ENCODE measurements at regions not wholly inside any gene's neighbourhood (a gene's known extent, or its start where the extent isn't known, plus 50 kb on each side); places are given as distances from the start of the nearest gene placed in this dataset.

DNA sequence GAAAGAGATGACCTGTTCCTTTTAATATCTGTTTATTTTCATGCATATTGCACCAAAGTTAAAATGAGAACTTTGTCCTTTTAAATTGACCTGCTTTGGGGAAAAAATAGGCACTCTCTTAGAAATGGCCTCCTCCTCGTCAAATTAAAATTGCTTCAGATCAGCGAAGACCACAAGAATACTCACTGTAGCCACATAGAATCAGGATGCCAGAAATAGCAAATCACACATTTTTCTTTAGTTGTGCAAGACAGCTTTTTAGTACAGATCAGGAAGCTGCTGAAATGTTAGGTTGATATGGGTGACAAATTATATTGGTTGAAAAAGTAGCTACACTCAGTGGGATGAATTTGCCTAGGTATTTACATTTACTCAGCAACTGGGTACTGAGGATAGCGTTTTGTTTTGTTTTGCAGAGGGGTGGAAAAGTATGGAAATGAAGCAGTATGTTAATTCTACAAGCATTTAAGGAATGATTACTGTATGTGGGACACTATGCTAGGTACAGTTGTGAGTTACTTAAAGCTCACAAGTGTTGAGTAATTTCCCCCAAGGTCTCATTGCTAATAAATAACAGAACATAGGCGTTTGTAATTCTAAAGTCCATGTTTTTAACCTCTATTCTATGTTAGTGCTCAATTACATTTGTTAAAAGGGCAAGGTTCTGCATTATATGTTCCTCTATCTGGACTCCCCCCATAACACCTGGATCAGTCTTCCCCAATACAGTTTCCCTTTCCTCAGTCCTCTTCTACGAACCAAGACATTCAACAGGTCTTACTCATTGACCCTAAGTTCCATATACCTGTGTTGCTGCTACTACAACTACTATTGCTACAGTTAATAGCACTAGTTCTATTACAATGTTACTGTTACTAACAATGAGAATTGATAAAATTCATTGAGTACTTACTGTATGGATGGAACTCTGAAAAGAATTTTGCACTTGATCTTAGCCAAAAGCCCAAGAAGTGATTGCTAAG, 99.4 kb upstream of the S1PR1 start (continued):
- TF ChIP-seq REPIN1 (CRISPR knock-in tag; IDR thresholded peaks at IDR 0.05; ENCODE audit: borderline replicate concordance, low read depth) (no peak), SKIL (CRISPR knock-in tag; IDR thresholded peaks at IDR 0.05; ENCODE audit: borderline replicate concordance) (0 out of 2 replicates have a peak, but pooled peaks have one; percentile 17), HNF4A (CRISPR knock-in tag; IDR thresholded peaks at IDR 0.05) (peak; percentile 69), IRX3 (CRISPR knock-in tag; IDR thresholded peaks at IDR 0.05; ENCODE audit: borderline replicate concordance, low read depth) (no peak), PAXIP1 (CRISPR knock-in tag; conservative IDR thresholded peaks at IDR 0.05) (peak; percentile 86), FOXA3 (CRISPR knock-in tag; IDR thresholded peaks at IDR 0.05) (peak; percentile 53), ZNF737 (CRISPR knock-in tag; IDR thresholded peaks at IDR 0.05; ENCODE audit: borderline replicate concordance) (no peak), GFI1 (CRISPR knock-in tag; IDR thresholded peaks at IDR 0.05; ENCODE audit: borderline replicate concordance) (no peak), ZNF567 (CRISPR knock-in tag; IDR thresholded peaks at IDR 0.05; ENCODE audit: borderline replicate concordance) (no peak), ZBTB8A (CRISPR knock-in tag; IDR thresholded peaks at IDR 0.05; ENCODE audit: borderline replicate concordance, low read depth) (no peak), FOXJ3 (CRISPR knock-in tag; IDR thresholded peaks at IDR 0.05; ENCODE audit: borderline replicate concordance) (peak; percentile 30; the same call in 1 of the 2 replicates)

Measured in HepG2 (cell line).